ENCODE measurements at regions not wholly inside any gene's neighbourhood (a gene's known extent, or its start where the extent isn't known, plus 50 kb on each side); places are given as distances from the start of the nearest gene placed in this dataset.

DNA sequence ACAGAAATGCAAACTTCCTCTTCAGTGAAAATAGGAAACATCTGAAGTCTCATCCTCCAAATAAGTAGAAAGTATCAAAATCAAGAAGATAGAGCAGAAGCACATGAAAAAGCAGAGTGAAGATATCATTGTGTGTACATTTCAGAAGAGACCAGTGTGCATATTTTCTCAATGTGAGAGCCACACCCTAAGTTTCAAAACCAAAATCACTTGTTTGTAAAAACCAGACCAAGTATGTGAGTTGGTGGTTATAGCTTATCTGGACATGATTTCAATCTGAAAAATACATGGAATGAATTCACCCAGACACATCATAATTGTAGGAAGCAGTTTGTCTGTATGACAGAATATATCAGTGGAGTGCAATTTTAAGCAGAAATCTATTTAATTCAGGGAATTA is 536.0 kb downstream of the JRKL start:
- ATAC-seq (no peak), DNase-seq (ENCODE audit: low spot score) (no peak)
- no peak overlapping the region for H3K27ac Mint-ChIP-seq
- H3K9me2 ChIP-seq (ENCODE audit: insufficient read depth), result no peaks in the 10 kb centered on the region
- no peaks in the 10 kb centered on the region for H3K36me3 ChIP-seq (ENCODE audit: insufficient read depth)
- H3K9me3 Mint-ChIP-seq, result no peaks in the 10 kb centered on the region
- no peaks in the 10 kb centered on the region for H3K4me1 Mint-ChIP-seq
- H3K4me2 ChIP-seq, result no peak overlapping the region
- H3K79me2 ChIP-seq (replicated peaks; ENCODE audit: insufficient read depth), result no peaks in the 10 kb centered on the region
- no peaks in the 10 kb centered on the region for H3K27me3 ChIP-seq (ENCODE audit: insufficient read depth)
- no peak overlapping the region for H3K4me3 ChIP-seq
- no peaks in the 10 kb centered on the region for H3F3A ChIP-seq (replicated peaks; ENCODE audit: low read depth)
- H3K27ac ChIP-seq (ENCODE audit: low read depth), result no peak overlapping the region
- TF ChIP-seq, protein P1, sequence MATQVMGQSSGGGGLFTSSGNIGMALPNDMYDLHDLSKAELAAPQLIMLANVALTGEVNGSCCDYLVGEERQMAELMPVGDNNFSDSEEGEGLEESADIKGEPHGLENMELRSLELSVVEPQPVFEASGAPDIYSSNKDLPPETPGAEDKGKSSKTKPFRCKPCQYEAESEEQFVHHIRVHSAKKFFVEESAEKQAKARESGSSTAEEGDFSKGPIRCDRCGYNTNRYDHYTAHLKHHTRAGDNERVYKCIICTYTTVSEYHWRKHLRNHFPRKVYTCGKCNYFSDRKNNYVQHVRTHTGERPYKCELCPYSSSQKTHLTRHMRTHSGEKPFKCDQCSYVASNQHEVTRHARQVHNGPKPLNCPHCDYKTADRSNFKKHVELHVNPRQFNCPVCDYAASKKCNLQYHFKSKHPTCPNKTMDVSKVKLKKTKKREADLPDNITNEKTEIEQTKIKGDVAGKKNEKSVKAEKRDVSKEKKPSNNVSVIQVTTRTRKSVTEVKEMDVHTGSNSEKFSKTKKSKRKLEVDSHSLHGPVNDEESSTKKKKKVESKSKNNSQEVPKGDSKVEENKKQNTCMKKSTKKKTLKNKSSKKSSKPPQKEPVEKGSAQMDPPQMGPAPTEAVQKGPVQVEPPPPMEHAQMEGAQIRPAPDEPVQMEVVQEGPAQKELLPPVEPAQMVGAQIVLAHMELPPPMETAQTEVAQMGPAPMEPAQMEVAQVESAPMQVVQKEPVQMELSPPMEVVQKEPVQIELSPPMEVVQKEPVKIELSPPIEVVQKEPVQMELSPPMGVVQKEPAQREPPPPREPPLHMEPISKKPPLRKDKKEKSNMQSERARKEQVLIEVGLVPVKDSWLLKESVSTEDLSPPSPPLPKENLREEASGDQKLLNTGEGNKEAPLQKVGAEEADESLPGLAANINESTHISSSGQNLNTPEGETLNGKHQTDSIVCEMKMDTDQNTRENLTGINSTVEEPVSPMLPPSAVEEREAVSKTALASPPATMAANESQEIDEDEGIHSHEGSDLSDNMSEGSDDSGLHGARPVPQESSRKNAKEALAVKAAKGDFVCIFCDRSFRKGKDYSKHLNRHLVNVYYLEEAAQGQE (IDR thresholded peaks at IDR 0.05; ENCODE audit: unreplicated experiment), result no peak
- TF ChIP-seq, protein P2, sequence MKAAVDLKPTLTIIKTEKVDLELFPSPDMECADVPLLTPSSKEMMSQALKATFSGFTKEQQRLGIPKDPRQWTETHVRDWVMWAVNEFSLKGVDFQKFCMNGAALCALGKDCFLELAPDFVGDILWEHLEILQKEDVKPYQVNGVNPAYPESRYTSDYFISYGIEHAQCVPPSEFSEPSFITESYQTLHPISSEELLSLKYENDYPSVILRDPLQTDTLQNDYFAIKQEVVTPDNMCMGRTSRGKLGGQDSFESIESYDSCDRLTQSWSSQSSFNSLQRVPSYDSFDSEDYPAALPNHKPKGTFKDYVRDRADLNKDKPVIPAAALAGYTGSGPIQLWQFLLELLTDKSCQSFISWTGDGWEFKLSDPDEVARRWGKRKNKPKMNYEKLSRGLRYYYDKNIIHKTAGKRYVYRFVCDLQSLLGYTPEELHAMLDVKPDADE (IDR thresholded peaks at IDR 0.05), result no peak
- TF ChIP-seq, protein P3, sequence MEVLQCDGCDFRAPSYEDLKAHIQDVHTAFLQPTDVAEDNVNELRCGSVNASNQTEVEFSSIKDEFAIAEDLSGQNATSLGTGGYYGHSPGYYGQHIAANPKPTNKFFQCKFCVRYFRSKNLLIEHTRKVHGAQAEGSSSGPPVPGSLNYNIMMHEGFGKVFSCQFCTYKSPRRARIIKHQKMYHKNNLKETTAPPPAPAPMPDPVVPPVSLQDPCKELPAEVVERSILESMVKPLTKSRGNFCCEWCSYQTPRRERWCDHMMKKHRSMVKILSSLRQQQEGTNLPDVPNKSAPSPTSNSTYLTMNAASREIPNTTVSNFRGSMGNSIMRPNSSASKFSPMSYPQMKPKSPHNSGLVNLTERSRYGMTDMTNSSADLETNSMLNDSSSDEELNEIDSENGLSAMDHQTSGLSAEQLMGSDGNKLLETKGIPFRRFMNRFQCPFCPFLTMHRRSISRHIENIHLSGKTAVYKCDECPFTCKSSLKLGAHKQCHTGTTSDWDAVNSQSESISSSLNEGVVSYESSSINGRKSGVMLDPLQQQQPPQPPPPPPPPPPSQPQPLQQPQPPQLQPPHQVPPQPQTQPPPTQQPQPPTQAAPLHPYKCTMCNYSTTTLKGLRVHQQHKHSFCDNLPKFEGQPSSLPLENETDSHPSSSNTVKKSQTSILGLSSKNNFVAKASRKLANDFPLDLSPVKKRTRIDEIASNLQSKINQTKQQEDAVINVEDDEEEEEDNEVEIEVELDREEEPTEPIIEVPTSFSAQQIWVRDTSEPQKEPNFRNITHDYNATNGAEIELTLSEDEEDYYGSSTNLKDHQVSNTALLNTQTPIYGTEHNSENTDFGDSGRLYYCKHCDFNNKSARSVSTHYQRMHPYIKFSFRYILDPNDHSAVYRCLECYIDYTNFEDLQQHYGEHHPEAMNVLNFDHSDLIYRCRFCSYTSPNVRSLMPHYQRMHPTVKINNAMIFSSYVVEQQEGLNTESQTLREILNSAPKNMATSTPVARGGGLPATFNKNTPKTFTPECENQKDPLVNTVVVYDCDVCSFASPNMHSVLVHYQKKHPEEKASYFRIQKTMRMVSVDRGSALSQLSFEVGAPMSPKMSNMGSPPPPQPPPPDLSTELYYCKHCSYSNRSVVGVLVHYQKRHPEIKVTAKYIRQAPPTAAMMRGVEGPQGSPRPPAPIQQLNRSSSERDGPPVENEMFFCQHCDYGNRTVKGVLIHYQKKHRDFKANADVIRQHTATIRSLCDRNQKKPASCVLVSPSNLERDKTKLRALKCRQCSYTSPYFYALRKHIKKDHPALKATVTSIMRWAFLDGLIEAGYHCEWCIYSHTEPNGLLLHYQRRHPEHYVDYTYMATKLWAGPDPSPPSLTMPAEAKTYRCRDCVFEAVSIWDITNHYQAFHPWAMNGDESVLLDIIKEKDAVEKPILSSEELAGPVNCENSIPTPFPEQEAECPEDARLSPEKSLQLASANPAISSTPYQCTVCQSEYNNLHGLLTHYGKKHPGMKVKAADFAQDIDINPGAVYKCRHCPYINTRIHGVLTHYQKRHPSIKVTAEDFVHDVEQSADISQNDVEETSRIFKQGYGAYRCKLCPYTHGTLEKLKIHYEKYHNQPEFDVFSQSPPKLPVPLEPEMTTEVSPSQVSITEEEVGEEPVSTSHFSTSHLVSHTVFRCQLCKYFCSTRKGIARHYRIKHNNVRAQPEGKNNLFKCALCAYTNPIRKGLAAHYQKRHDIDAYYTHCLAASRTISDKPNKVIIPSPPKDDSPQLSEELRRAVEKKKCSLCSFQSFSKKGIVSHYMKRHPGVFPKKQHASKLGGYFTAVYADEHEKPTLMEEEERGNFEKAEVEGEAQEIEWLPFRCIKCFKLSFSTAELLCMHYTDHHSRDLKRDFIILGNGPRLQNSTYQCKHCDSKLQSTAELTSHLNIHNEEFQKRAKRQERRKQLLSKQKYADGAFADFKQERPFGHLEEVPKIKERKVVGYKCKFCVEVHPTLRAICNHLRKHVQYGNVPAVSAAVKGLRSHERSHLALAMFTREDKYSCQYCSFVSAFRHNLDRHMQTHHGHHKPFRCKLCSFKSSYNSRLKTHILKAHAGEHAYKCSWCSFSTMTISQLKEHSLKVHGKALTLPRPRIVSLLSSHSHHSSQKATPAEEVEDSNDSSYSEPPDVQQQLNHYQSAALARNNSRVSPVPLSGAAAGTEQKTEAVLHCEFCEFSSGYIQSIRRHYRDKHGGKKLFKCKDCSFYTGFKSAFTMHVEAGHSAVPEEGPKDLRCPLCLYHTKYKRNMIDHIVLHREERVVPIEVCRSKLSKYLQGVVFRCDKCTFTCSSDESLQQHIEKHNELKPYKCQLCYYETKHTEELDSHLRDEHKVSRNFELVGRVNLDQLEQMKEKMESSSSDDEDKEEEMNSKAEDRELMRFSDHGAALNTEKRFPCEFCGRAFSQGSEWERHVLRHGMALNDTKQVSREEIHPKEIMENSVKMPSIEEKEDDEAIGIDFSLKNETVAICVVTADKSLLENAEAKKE (CRISPR knock-in tag; IDR thresholded peaks at IDR 0.05), result no peak
- TF ChIP-seq POLR2AphosphoS5 (IDR thresholded peaks at IDR 0.05; ENCODE audit: low read depth) (no peak), ZNF331 (CRISPR knock-in tag; IDR thresholded peaks at IDR 0.05; ENCODE audit: low read depth) (no peak), JUNB (IDR thresholded peaks at IDR 0.05; ENCODE audit: unreplicated experiment) (no peak)
- no peaks in the 10 kb centered on the region for H3K36me3 Mint-ChIP-seq (ENCODE audit: low read depth)
- H3K27me3 Mint-ChIP-seq (ENCODE audit: insufficient read depth, low read depth, poor library complexity), result no peaks in the 10 kb centered on the region
- H3K4me1 ChIP-seq (ENCODE audit: insufficient read depth), result no peaks in the 10 kb centered on the region
- no peak overlapping the region for H3K4me3 Mint-ChIP-seq
- no peak overlapping the region for H2AFZ ChIP-seq
- H4K20me1 ChIP-seq (replicated peaks; ENCODE audit: insufficient read depth), result no peaks in the 10 kb centered on the region

All from GM23338 (cell line).